GM23338 (cell line): ENCODE measurements at regions not wholly inside any gene's neighbourhood (a gene's known extent, or its start where the extent isn't known, plus 50 kb on each side); places are given as distances from the start of the nearest gene placed in this dataset.

ENCODE experiments used
- ATAC-seq: fragments of 200-7000 bp; cut with Tn5 transposase; 3 replicates; pipeline ENCODE4 v1.9.1; 2020
- DNase-seq: peaks from one replicate; pipeline ENCODE4 v3.0.0-alpha.2; 2015; ENCODE audit warnings: low spot score
- H2AFZ ChIP-seq: fragments of 200-600 bp; sonication (generic); 2 replicates; pipeline ENCODE4 v1.8.0; 2016; ENCODE audit warnings: antibody characterized with exemption, mild to moderate bottlenecking, moderate library complexity
- H3F3A ChIP-seq: fragments of 200-600 bp; sonication (generic); replicated peaks from 2 replicates; pipeline ENCODE4 v1.8.0; 2017; ENCODE audit warnings: antibody characterized with exemption, mixed run types, low read depth
- H3K27ac ChIP-seq: fragments of 200-600 bp; sonication (generic); 2 replicates; pipeline ENCODE4 v1.6.1; 2016; ENCODE audit warnings: low read depth
- H3K27me3 ChIP-seq: fragments of 200-600 bp; sonication (generic); 2 replicates; pipeline ENCODE4 v1.8.0; 2016; ENCODE audit warnings: mild to moderate bottlenecking, mixed run types, moderate library complexity; ENCODE audit not compliant: insufficient read depth
- H3K36me3 ChIP-seq: fragments of 200-600 bp; sonication (generic); 2 replicates; pipeline ENCODE4 v1.8.0; 2016; ENCODE audit warnings: mild to moderate bottlenecking; ENCODE audit not compliant: insufficient read depth
- H3K4me1 ChIP-seq: fragments of 200-600 bp; sonication (generic); 2 replicates; pipeline ENCODE4 v1.8.0; 2016; ENCODE audit warnings: mild to moderate bottlenecking, moderate library complexity; ENCODE audit not compliant: insufficient read depth
- H3K4me2 ChIP-seq: fragments of 200-600 bp; sonication (generic); 2 replicates; pipeline ENCODE4 v1.7.1; 2017; ENCODE audit warnings: mixed run types
- H3K4me3 ChIP-seq: fragments of 200-600 bp; sonication (generic); 2 replicates; pipeline ENCODE4 v1.6.1; 2016; ENCODE audit warnings: mixed run types
- H3K79me2 ChIP-seq: fragments of 200-600 bp; sonication (generic); replicated peaks from 2 replicates; pipeline ENCODE4 v1.8.0; 2017; ENCODE audit warnings: mild to moderate bottlenecking; ENCODE audit not compliant: insufficient read depth
- H3K9me2 ChIP-seq: fragments of 200-600 bp; sonication (generic); 2 replicates; pipeline ENCODE4 v1.8.0; 2017; ENCODE audit not compliant: insufficient read depth
- H4K20me1 ChIP-seq: fragments of 200-600 bp; sonication (generic); replicated peaks from 2 replicates; pipeline ENCODE4 v1.8.0; 2017; ENCODE audit warnings: mild to moderate bottlenecking; ENCODE audit not compliant: insufficient read depth
- H3K27ac Mint-ChIP-seq: 2 replicates; pipeline ENCODE4 v1.8.0; 2020; ENCODE audit warnings: inconsistent platforms, mild to moderate bottlenecking, moderate library complexity, mixed read lengths
- H3K27me3 Mint-ChIP-seq: 3 replicates; pipeline ENCODE4 v1.8.0; 2022; ENCODE audit warnings: low read depth, mild to moderate bottlenecking, moderate library complexity, mixed read lengths, inconsistent platforms; ENCODE audit not compliant: insufficient read depth, poor library complexity
- H3K36me3 Mint-ChIP-seq: 3 replicates; pipeline ENCODE4 v1.8.0; 2021; ENCODE audit warnings: low read depth, mild to moderate bottlenecking, inconsistent platforms, moderate library complexity, mixed read lengths
- H3K4me1 Mint-ChIP-seq: 3 replicates; pipeline ENCODE4 v1.8.0; 2020; ENCODE audit warnings: mild to moderate bottlenecking, inconsistent platforms, mixed read lengths
- H3K4me3 Mint-ChIP-seq: 3 replicates; pipeline ENCODE4 v1.8.0; 2021; ENCODE audit warnings: moderate library complexity, mild to moderate bottlenecking, inconsistent platforms, mixed read lengths
- H3K9me3 Mint-ChIP-seq: 3 replicates; pipeline ENCODE4 v1.8.0; 2020; ENCODE audit warnings: moderate library complexity, mild to moderate bottlenecking, inconsistent platforms, mixed read lengths
- CREB1 ChIP-seq: fragments of 250-450 bp; sonication (Bioruptor Pico); IDR thresholded peaks from 2 replicates; pipeline ENCODE4 v1.5.0; 2020; ENCODE audit warnings: low read depth, mild to moderate bottlenecking, moderate library complexity
- CTCF ChIP-seq, 2 experiments: fragments of 200-600 bp in 1 of 2; sonication (generic) in 1 of 2; conservative IDR thresholded peaks; 2 replicates each; pipeline versions ENCODE4 v1.5.1 to v1.6.1; 2016 to 2017; ENCODE audit warnings: antibody characterized with exemption in 2 of 2, low read depth in 2 of 2, mild to moderate bottlenecking in 2 of 2, moderate library complexity in 1 of 2
- ETS1 ChIP-seq: IDR thresholded peaks from 2 replicates; pipeline ENCODE4 v1.6.1; 2016; ENCODE audit warnings: antibody characterized with exemption
- EZH2 ChIP-seq: fragments of 200-600 bp; sonication (generic); IDR thresholded peaks from one replicate; pipeline ENCODE4 v1.8.0; 2017; ENCODE audit warnings: antibody characterized with exemption, mild to moderate bottlenecking, low read depth; ENCODE audit not compliant: unreplicated experiment
- NANOG ChIP-seq: IDR thresholded peaks from 2 replicates; pipeline ENCODE4 v1.6.1; 2016; ENCODE audit warnings: antibody characterized with exemption, borderline replicate concordance
- POLR2AphosphoS5 ChIP-seq: IDR thresholded peaks from 2 replicates; pipeline ENCODE4 v1.6.1; 2016; ENCODE audit warnings: antibody characterized with exemption, low read depth
- ZNF114 ChIP-seq: fragments of 250-450 bp; sonication (Bioruptor Pico); IDR thresholded peaks from 2 replicates; pipeline ENCODE4 v1.5.0; 2020; ENCODE audit warnings: mild to moderate bottlenecking, moderate library complexity
- ZNF331 ChIP-seq: fragments of 250-450 bp; sonication (Bioruptor Pico); IDR thresholded peaks from 2 replicates; pipeline ENCODE4 v1.5.0; 2020; ENCODE audit warnings: low read depth, mild to moderate bottlenecking, moderate library complexity
- ZNF462 ChIP-seq: fragments of 250-450 bp; sonication (Bioruptor Pico); IDR thresholded peaks from 2 replicates; pipeline ENCODE4 v1.5.0; 2020; ENCODE audit warnings: mild to moderate bottlenecking, moderate library complexity

- TF ChIP-seq ZNF462 (CRISPR knock-in tag) (no peak), NANOG (no peak), CTCF (conservative IDR thresholded peaks at IDR 0.05; ENCODE audit: low read depth in 2 of 2) (no peak), ZNF331 (CRISPR knock-in tag) (no peak), ETS1 (no peak), POLR2AphosphoS5 (no peak)
Observed at GRCh38 chr6:44621846-44622245, 234.3 kb downstream of the CDC5L start (continued).

- Mint-ChIP-seq H3K27me3 (peaks cover 8% of the 10 kb centered on the region), H3K36me3 (no peaks in the 10 kb centered on the region; the same call in 2 of the 3 replicates), H3K27ac (no peak overlapping the region), H3K4me1 (peaks cover 63% of the 10 kb centered on the region), H3K9me3 (no peaks in the 10 kb centered on the region), H3K4me3 (no peak overlapping the region)
- Histone ChIP-seq H4K20me1 (no peaks in the 10 kb centered on the region), H3K9me2 (peaks cover 15% of the 10 kb centered on the region), H3K4me2 (no peak overlapping the region), H3F3A (0 out of 2 replicates have a peak, but pooled peaks cover 2% of the 10 kb centered on the region), H3K79me2 (no peaks in the 10 kb centered on the region), H3K36me3 (no peaks in the 10 kb centered on the region), H3K4me3 (no peak overlapping the region), H3K27ac (no peak overlapping the region), H2AFZ (no peak overlapping the region), H3K27me3 (no peaks in the 10 kb centered on the region), H3K4me1 (peaks cover 55% of the 10 kb centered on the region)
- ATAC-seq (no peak), DNase-seq (no peak)
- no peak for TF ChIP-seq CREB1
- TF ChIP-seq POLR2AphosphoS5 = no peak
- no peak for TF ChIP-seq EZH2
- TF ChIP-seq ZNF114 (CRISPR knock-in tag) = no peak
- no peak for TF ChIP-seq ZNF331 (CRISPR knock-in tag)
- no peak for TF ChIP-seq CTCF (conservative IDR thresholded peaks at IDR 0.05; ENCODE audit: low read depth in 2 of 2)
Observed at GRCh38 chr6:44622555-44622954, 235.0 kb downstream of the CDC5L start.
